GM12878 (cell line): ENCODE measurements at regions not wholly inside any gene's neighbourhood (a gene's known extent, or its start where the extent isn't known, plus 50 kb on each side); places are given as distances from the start of the nearest gene placed in this dataset.

Experiments used
- ATAC-seq: fragments of 200-7000 bp; cut with Tn5 transposase; 3 replicates; pipeline ENCODE4 v1.9.1; 2020; ENCODE audit warnings: mild to moderate bottlenecking, moderate library complexity
- BruUV-seq: library from RNA; stranded (reverse); fragments of 400-500 nt; replicated peaks from 2 replicates; lab custom pipeline; 2021; lab: Mats Ljungman, UMichigan
- CTCF ChIA-PET: fragments of 300-600 bp; sonication (Branson Sonifier 250); formaldehyde crosslinking; extraction: SDS; loops from one replicate; lab custom pipeline; 2021; ENCODE audit warnings: inconsistent platforms; lab: Yijun Ruan, JAX
- POLR2A ChIA-PET: fragments of 350-600 bp; formaldehyde crosslinking; extraction: SDS; loops from one replicate; lab custom pipeline; 2021; ENCODE audit warnings: inconsistent platforms; lab: Charles Lee
- RAD21 ChIA-PET: fragments of 300-600 bp; sonication (Branson Sonifier 250); formaldehyde crosslinking; loops from one replicate; lab custom pipeline; 2023; ENCODE audit warnings: antibody characterized with exemption; ENCODE audit not compliant: unreplicated experiment; lab: Charles Lee
- SMC1A ChIA-PET: fragments of 300-600 bp; sonication (Branson Sonifier 250); formaldehyde crosslinking; loops from one replicate; lab custom pipeline; 2023; ENCODE audit not compliant: unreplicated experiment, uncharacterized antibody; lab: Charles Lee
- DNase-seq: peaks from one replicate; pipeline ENCODE4 v3.0.0-alpha.2; 2011; ENCODE audit warnings: low read depth, low spot score
- FAIRE-seq: peaks from 3 replicates; lab custom pipeline; 2011; peaks lifted over from hg19 to GRCh38; lab: Jason Lieb, UNC
- H2AFZ ChIP-seq: 2 replicates; pipeline ENCODE4 v1.6.0; 2011; ENCODE audit warnings: low read depth, low read length, control low read depth; ENCODE audit not compliant: control insufficient read depth
- H3K27ac ChIP-seq: 2 replicates; pipeline ENCODE4 v1.5.1; 2011; ENCODE audit warnings: control low read depth; ENCODE audit not compliant: control insufficient read depth, insufficient read depth
- H3K27me3 ChIP-seq, 2 experiments: replicated peaks in 1 of 2; 2 replicates each; pipeline versions ENCODE4 v1.6.0 to v1.6.1; 2011; ENCODE audit warnings: low read length in 1 of 2; ENCODE audit not compliant: control insufficient read depth in 2 of 2, insufficient read depth in 2 of 2
- H3K36me3 ChIP-seq, 2 experiments: 2 replicates each; pipeline ENCODE4 v1.5.1; 2011; ENCODE audit warnings: low read length in 1 of 2; ENCODE audit not compliant: control insufficient read depth in 2 of 2, insufficient read depth in 2 of 2
- H3K4me1 ChIP-seq: 2 replicates; pipeline ENCODE4 v1.6.1; 2011; ENCODE audit warnings: mild to moderate bottlenecking, low read length, moderate library complexity, mixed read lengths; ENCODE audit not compliant: control insufficient read depth, insufficient read depth
- H3K4me2 ChIP-seq: 2 replicates; pipeline ENCODE4 v1.6.0; 2011; ENCODE audit warnings: control low read depth; ENCODE audit not compliant: control insufficient read depth, insufficient read depth
- H3K4me3 ChIP-seq: fragments of 200-600 bp; sonication (generic); 2 replicates; pipeline ENCODE4 v1.5.1; 2016
- H3K79me2 ChIP-seq: 2 replicates; pipeline ENCODE4 v1.6.0; 2011; ENCODE audit warnings: low read length; ENCODE audit not compliant: control insufficient read depth, insufficient read depth
- H3K9ac ChIP-seq: 2 replicates; pipeline ENCODE4 v1.8.0; 2011; ENCODE audit warnings: low read length, control low read depth, mixed read lengths; ENCODE audit not compliant: control insufficient read depth, insufficient read depth
- H3K9me3 ChIP-seq: replicated peaks from 3 replicates; pipeline ENCODE4 v1.5.1; 2011; ENCODE audit warnings: mild to moderate bottlenecking, low read length; ENCODE audit not compliant: control insufficient read depth, insufficient read depth
- H4K20me1 ChIP-seq: 2 replicates; pipeline ENCODE4 v1.6.0; 2011; ENCODE audit not compliant: control insufficient read depth, insufficient read depth
- CBX3 ChIP-seq: fragments of 200-600 bp; sonication (generic); IDR thresholded peaks from 2 replicates; pipeline ENCODE4 v1.6.1; 2016; ENCODE audit warnings: low read depth, borderline replicate concordance
- FOXM1 ChIP-seq: IDR thresholded peaks from 2 replicates; pipeline ENCODE4 v1.6.1; 2012; ENCODE audit warnings: low read depth, mild to moderate bottlenecking, inconsistent platforms, low read length, moderate library complexity
- IKZF2 ChIP-seq, 2 experiments: fragments of 450-650 bp; IDR thresholded peaks; 2 replicates each; pipeline ENCODE4 v1.6.1; 2017; ENCODE audit warnings: mild to moderate bottlenecking in 2 of 2, moderate library complexity in 2 of 2
- NBN ChIP-seq: fragments of 450-650 bp; IDR thresholded peaks from 2 replicates; pipeline ENCODE4 v1.6.1; 2016
- RAD21 ChIP-seq: IDR thresholded peaks from 2 replicates; pipeline ENCODE4 v1.6.1; 2011; ENCODE audit warnings: mild to moderate bottlenecking, low read depth, low read length, moderate library complexity; ENCODE audit not compliant: insufficient read depth
- RB1 ChIP-seq: fragments of 450-650 bp; formaldehyde crosslinking; IDR thresholded peaks from 2 replicates; pipeline ENCODE4 v1.6.1; 2017; ENCODE audit warnings: mild to moderate bottlenecking, borderline replicate concordance
- WGBS: methylation state at CpG from one replicate; pipeline ENCODE4 v1.1.6; 2016; ENCODE audit warnings: low lambda C conversion rate; ENCODE audit not compliant: insufficient replicate concordance, insufficient coverage; ENCODE audit errors: missing lambda C conversion rate; 5-methylcytosine and 5-hydroxymethylcytosine counted together
- in situ Hi-C: fragments of 300-500 bp; cut with MboI; formaldehyde crosslinking; loops from 9 replicates; pipeline ENCODE4 v1.14.3; 2018; ENCODE audit warnings: mixed read lengths
- intact Hi-C: fragments of 100-400 bp; cut with micrococcal nuclease; formaldehyde crosslinking; loops from one replicate; pipeline ENCODE4 v1.14.2; 2022; ENCODE audit not compliant: unreplicated experiment

DNA sequence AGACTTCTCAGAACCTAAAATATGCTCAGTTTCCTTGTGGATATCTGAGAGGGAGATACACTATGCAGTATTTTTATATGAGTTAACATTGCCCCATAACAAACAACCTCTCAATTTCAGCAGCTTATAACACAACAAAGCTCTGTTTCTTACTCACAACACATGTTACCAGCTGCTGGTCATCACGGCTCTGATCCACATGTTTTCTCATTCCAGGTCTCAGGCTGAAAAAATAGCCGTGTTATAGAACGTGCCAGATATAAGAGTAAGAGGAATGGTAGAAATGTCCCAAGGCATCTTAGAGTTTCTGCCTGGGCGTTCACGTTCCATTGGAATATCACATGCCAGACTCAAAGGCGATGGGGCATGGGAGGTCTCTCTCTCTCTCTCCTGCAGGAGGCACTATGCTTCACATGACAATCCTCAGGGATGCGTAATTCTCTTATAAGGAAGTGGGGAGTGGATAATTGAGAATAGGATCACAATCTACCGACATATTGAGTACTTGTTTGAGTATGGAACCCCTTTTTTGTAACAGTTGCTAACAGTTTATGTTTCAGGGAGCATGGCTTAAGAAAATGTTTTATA, 246.6 kb downstream of the NHLRC3 start:
- Histone ChIP-seq H3K36me3 (no peaks in the 10 kb centered on the region), H4K20me1 (no peaks in the 10 kb centered on the region), H3K9ac (no peak overlapping the region)
- RAD21 ChIA-PET, result no interaction called here
- ATAC-seq, result no peak
- in situ Hi-C loops (no loop called here), intact Hi-C loops (no loop called here)
- POLR2A ChIA-PET, result no interaction called here
- TF ChIP-seq FOXM1 (no peak), IKZF2 (IDR thresholded peaks at IDR 0.05) (no peak), NBN (no peak), RAD21 (no peak), CBX3 (no peak), RB1 (no peak)
- TF ChIP-seq, all 136 proteins: peak for 0
- WGBS, result 42% methylated on average over 8 of the region's 8 CpGs
- Histone ChIP-seq H3K27ac (no peak overlapping the region), H3K9me3 (peaks cover 1% of the 10 kb centered on the region; the same call in 1 of the 3 replicates), H3K27me3 (no peaks in the 10 kb centered on the region), H3K79me2 (no peaks in the 10 kb centered on the region), H2AFZ (no peak overlapping the region), H3K4me3 (no peak overlapping the region), H3K4me2 (no peak overlapping the region), H3K4me1 (no peaks in the 10 kb centered on the region; the same call in 1 of the 2 replicates)
- ChIA-PET CTCF (interaction anchor here (1.5 to 2.1 kb wide), 2 partner anchors 11 to 17 kb away, joined by 3 to 9 read pairs; no protein-coding TSS in a partner anchor), SMC1A (no interaction called here)
- BruUV-seq, result no TSS peak
- DNase-seq (no peak), FAIRE-seq (no peak)
